ENCODE measurements at regions not wholly inside any gene's neighbourhood (a gene's known extent, or its start where the extent isn't known, plus 50 kb on each side); places are given as distances from the start of the nearest gene placed in this dataset.
"Not testable (repeated sequence)": the region's sequence is repeated elsewhere in the genome, so short reads cannot be mapped to it uniquely, and the experiment has no call there.

GRCh38 chr4:112776535-112776934 is 139.6 kb downstream of the LARP7 start:
- DNase-seq = no peak

- no peak for DNase-seq
Measured at GRCh38 chr4:112778520-112778919, 141.6 kb downstream of the LARP7 start.

GRCh38 chr4:112793033-112793432 is 156.1 kb downstream of the LARP7 start:
- DNase-seq = no peak

GRCh38 chr4:112800001-112800400 is 163.1 kb downstream of the LARP7 start:
- DNase-seq = no peak

- no peak for DNase-seq
Measured at GRCh38 chr4:112801341-112801740, 164.4 kb downstream of the LARP7 start.

- no peak for DNase-seq
Measured at GRCh38 chr4:112802780-112803179, 165.8 kb downstream of the LARP7 start.

GRCh38 chr4:112807083-112807482 is 170.1 kb downstream of the LARP7 start:
- no peak for DNase-seq

GRCh38 chr4:112808001-112808400 is 171.1 kb downstream of the LARP7 start:
- DNase-seq = no peak

- DNase-seq = peak; percentile 78
Measured at GRCh38 chr4:112813790-112814189, 176.8 kb downstream of the LARP7 start.

GRCh38 chr4:112817933-112818593 is 181.1 kb downstream of the LARP7 start:
- DNase-seq = peak; percentile 94

- DNase-seq = no peak
Measured at GRCh38 chr4:112818594-112818965, 181.6 kb downstream of the LARP7 start.

- no peak for DNase-seq
Measured at GRCh38 chr4:112819729-112820128, 182.8 kb downstream of the LARP7 start.

GRCh38 chr4:112823156-112823555 is 186.2 kb downstream of the LARP7 start:
- DNase-seq = no peak

- DNase-seq = no peak
Measured at GRCh38 chr4:112823606-112824005, 186.7 kb downstream of the LARP7 start.

- no peak for DNase-seq
Measured at GRCh38 chr4:112830753-112831386, 193.9 kb downstream of the LARP7 start.

- DNase-seq = no peak
Measured at GRCh38 chr4:112832493-112832892, 195.6 kb downstream of the LARP7 start.

- no peak for DNase-seq
Measured at GRCh38 chr4:112836895-112837294, 200.0 kb downstream of the LARP7 start.

GRCh38 chr4:112838015-112838414 is 201.1 kb downstream of the LARP7 start:
- DNase-seq = not testable (repeated sequence)

GRCh38 chr4:112840061-112840460 is 203.1 kb downstream of the LARP7 start:
- DNase-seq = peak; percentile 56

- no peak for DNase-seq
Measured at GRCh38 chr4:112840619-112841018, 203.7 kb downstream of the LARP7 start.

- no peak for DNase-seq
Measured at GRCh38 chr4:112842513-112842912, 205.6 kb downstream of the LARP7 start.

- DNase-seq = no peak
Measured at GRCh38 chr4:112845386-112845785, 204.1 kb upstream of the ANK2 start.

GRCh38 chr4:112847045-112847444 is 202.4 kb upstream of the ANK2 start:
- DNase-seq = no peak

- no peak for DNase-seq
Measured at GRCh38 chr4:112847781-112848180, 201.7 kb upstream of the ANK2 start.

GRCh38 chr4:112848911-112849310 is 200.5 kb upstream of the ANK2 start:
- DNase-seq = no peak

All from fibroblast of upper back skin (primary cell).